Mesenchymal stem cell (in vitro differentiated cells and primary cell): ENCODE measurements at regions not wholly inside any gene's neighbourhood (a gene's known extent, or its start where the extent isn't known, plus 50 kb on each side); places are given as distances from the start of the nearest gene placed in this dataset.

Experiments used
- DNase-seq: peaks from one replicate; pipeline ENCODE4 v3.0.0-alpha.2; 2013
- H2AFZ ChIP-seq: one replicate; pipeline ENCODE4 v1.6.1; 2013; ENCODE audit warnings: low read depth, mild to moderate bottlenecking, control low read depth, inconsistent platforms, low read length, moderate library complexity
- H2AK5ac ChIP-seq: 2 replicates; pipeline ENCODE4 v1.6.1; 2013; ENCODE audit warnings: low read length, moderate library complexity, mild to moderate bottlenecking, inconsistent platforms; ENCODE audit not compliant: severe bottlenecking
- H2BK120ac ChIP-seq: one replicate; pipeline ENCODE4 v1.6.1; 2013; ENCODE audit warnings: low read depth, mild to moderate bottlenecking, inconsistent platforms, low read length, moderate library complexity
- H2BK12ac ChIP-seq, 2 experiments: one replicate each; pipeline ENCODE4 v1.6.1; 2013; ENCODE audit warnings: inconsistent platforms in 2 of 2, low read length in 2 of 2, mild to moderate bottlenecking in 2 of 2, moderate library complexity in 2 of 2, control low read depth in 1 of 2
- H2BK15ac ChIP-seq: one replicate; pipeline ENCODE4 v1.6.1; 2013; ENCODE audit warnings: mild to moderate bottlenecking, low read depth, inconsistent platforms; ENCODE audit not compliant: poor library complexity, severe bottlenecking
- H2BK5ac ChIP-seq: 2 replicates; pipeline ENCODE4 v1.6.1; 2013; ENCODE audit warnings: low read depth, mild to moderate bottlenecking, low read length, control low read depth, inconsistent platforms; ENCODE audit not compliant: poor library complexity, severe bottlenecking
- H3K14ac ChIP-seq, 2 experiments: one replicate each; pipeline ENCODE4 v1.6.1; 2013; ENCODE audit warnings: inconsistent platforms in 2 of 2, low read length in 2 of 2, control low read depth in 1 of 2, mild to moderate bottlenecking in 1 of 2, moderate library complexity in 1 of 2
- H3K18ac ChIP-seq, 2 experiments: one replicate each; pipeline ENCODE4 v1.6.1; 2013; ENCODE audit warnings: inconsistent platforms in 2 of 2, low read length in 2 of 2, control low read depth in 1 of 2, low read depth in 1 of 2, mild to moderate bottlenecking in 1 of 2
- H3K23ac ChIP-seq, 2 experiments: one replicate each; pipeline ENCODE4 v1.6.1; 2013; ENCODE audit warnings: inconsistent platforms in 2 of 2, low read length in 2 of 2, mild to moderate bottlenecking in 2 of 2, moderate library complexity in 2 of 2, control low read depth in 1 of 2
- H3K27ac ChIP-seq: 2 replicates; pipeline ENCODE4 v1.5.1; 2013; ENCODE audit warnings: mild to moderate bottlenecking, moderate library complexity, low read length, control low read depth, inconsistent platforms; ENCODE audit not compliant: poor library complexity, severe bottlenecking
- H3K27me3 ChIP-seq, 2 experiments: 2 replicates each; pipeline versions ENCODE4 v1.6.1 to v1.7.0; 2013; ENCODE audit warnings: low read length in 2 of 2, mild to moderate bottlenecking in 2 of 2, moderate library complexity in 2 of 2, control low read depth in 1 of 2, inconsistent platforms in 1 of 2; ENCODE audit not compliant: control insufficient read depth in 1 of 2, insufficient read depth in 1 of 2
- H3K36me3 ChIP-seq, 2 experiments: 2 replicates each; pipeline versions ENCODE4 v1.6.1 to v1.7.0; 2013; ENCODE audit warnings: low read length in 2 of 2, control low read depth in 1 of 2, inconsistent platforms in 1 of 2, low read depth in 1 of 2, mild to moderate bottlenecking in 1 of 2; ENCODE audit not compliant: insufficient read depth in 2 of 2, control insufficient read depth in 1 of 2
- H3K4ac ChIP-seq, 2 experiments: one replicate each; pipeline ENCODE4 v1.6.1; 2013; ENCODE audit warnings: inconsistent platforms in 2 of 2, low read length in 2 of 2, mild to moderate bottlenecking in 2 of 2, moderate library complexity in 2 of 2, control low read depth in 1 of 2, low read depth in 1 of 2
- H3K4me1 ChIP-seq: 2 replicates; pipeline ENCODE4 v1.6.1; 2013; ENCODE audit warnings: low read depth, low read length, control low read depth; ENCODE audit not compliant: control insufficient read depth, insufficient read depth
- H3K4me2 ChIP-seq: 2 replicates; pipeline ENCODE4 v1.6.1; 2013; ENCODE audit warnings: low read length, mild to moderate bottlenecking, inconsistent platforms; ENCODE audit not compliant: poor library complexity, severe bottlenecking
- H3K4me3 ChIP-seq, 2 experiments: 2 replicates each; pipeline versions ENCODE4 v1.5.1 to v1.7.0; 2013; ENCODE audit warnings: low read length in 2 of 2, mild to moderate bottlenecking in 2 of 2, control low read depth in 1 of 2, low read depth in 1 of 2; ENCODE audit not compliant: insufficient read depth in 1 of 2
- H3K79me1 ChIP-seq: replicated peaks from 2 replicates; pipeline ENCODE4 v1.6.1; 2013; ENCODE audit warnings: mild to moderate bottlenecking, control low read depth, low read length, inconsistent platforms; ENCODE audit not compliant: poor library complexity, severe bottlenecking
- H3K9ac ChIP-seq: 2 replicates; pipeline ENCODE4 v1.7.0; 2013; ENCODE audit warnings: mild to moderate bottlenecking, low read length, moderate library complexity
- H3K9me3 ChIP-seq: 2 replicates; pipeline ENCODE4 v1.7.0; 2013; ENCODE audit warnings: mild to moderate bottlenecking, low read length; ENCODE audit not compliant: control insufficient read depth
- H4K8ac ChIP-seq: one replicate; pipeline ENCODE4 v1.6.1; 2013; ENCODE audit warnings: inconsistent platforms, mild to moderate bottlenecking, low read length, moderate library complexity
- H4K91ac ChIP-seq: one replicate; pipeline ENCODE4 v1.6.1; 2013; ENCODE audit warnings: mild to moderate bottlenecking, low read length, inconsistent platforms
- WGBS: methylation state at CpG from one replicate; pipeline ENCODE4 v1.1.7; 2013; ENCODE audit warnings: mixed read lengths; 5-methylcytosine and 5-hydroxymethylcytosine counted together

DNA sequence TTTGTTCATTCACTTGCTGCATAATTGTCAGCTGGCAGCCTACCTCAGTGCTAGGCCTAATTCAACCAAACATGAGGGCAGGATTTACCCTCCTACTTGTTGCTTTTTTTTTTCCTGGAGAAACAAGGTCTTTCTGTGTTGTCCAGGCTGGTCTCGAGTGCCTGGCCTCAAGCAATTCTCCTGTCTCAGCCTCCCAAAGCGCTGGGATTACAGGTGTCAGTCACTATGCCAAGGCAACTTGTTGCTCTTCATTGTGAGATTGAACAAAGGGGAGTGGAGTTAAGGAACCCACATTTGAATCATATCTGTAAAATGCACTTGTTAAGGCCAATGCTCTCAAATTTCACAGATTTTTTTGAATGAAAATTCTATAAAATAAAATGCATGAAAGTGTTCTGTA is 380.5 kb downstream of the TMEM161B start:
- Histone ChIP-seq H3K4ac (no peak overlapping the region), H3K27me3 (no peaks in the 10 kb centered on the region), H3K4me2 (no peak overlapping the region), H4K91ac (no peak overlapping the region), H3K9ac (no peak overlapping the region), H3K4me3 (no peak overlapping the region), H3K18ac (no peak overlapping the region), H2BK15ac (no peak overlapping the region), H3K4me1 (no peaks in the 10 kb centered on the region), H2AK5ac (no peak overlapping the region), H4K8ac (no peak overlapping the region), H3K27ac (no peak overlapping the region), H2BK12ac (no peak overlapping the region), H3K79me1 (no peaks in the 10 kb centered on the region), H3K23ac (no peak overlapping the region), H3K9me3 (no peaks in the 10 kb centered on the region), H2BK5ac (no peak overlapping the region), H2AFZ (no peak overlapping the region), H3K36me3 (no peaks in the 10 kb centered on the region), H2BK120ac (no peak overlapping the region), H3K14ac (no peak overlapping the region)
- WGBS, result 71% methylated on average over 2 of the region's 2 CpGs
- DNase-seq, result no peak

DNA sequence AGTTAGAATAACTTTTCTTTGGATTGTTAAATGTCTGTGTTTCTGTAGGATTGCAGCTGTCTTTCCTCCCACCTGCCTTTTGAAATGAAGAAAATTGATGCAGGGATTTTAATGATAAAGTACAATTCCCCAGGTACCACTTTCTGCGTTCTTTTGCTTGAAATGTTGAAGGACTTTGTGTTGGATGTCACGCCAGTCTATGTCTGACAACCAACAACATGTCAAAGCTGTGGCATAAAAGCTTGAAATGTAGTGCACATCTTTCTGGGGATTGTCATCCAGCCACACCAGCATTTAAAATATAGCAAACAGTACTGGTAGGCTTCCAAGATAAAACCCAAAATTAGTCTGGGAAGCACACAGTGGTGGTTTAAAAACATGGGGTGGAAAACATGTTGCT is 381.4 kb downstream of the TMEM161B start:
- Histone ChIP-seq H4K8ac (no peak overlapping the region), H3K9me3 (no peaks in the 10 kb centered on the region), H2BK5ac (no peak overlapping the region), H2BK15ac (no peak overlapping the region), H3K27me3 (no peaks in the 10 kb centered on the region), H3K4me1 (no peaks in the 10 kb centered on the region), H2AFZ (no peak overlapping the region), H2AK5ac (no peak overlapping the region), H4K91ac (no peak overlapping the region), H3K23ac (no peak overlapping the region), H3K79me1 (no peaks in the 10 kb centered on the region), H3K4ac (no peak overlapping the region), H3K36me3 (no peaks in the 10 kb centered on the region), H3K18ac (no peak overlapping the region), H3K14ac (no peak overlapping the region), H3K4me2 (no peak overlapping the region), H3K9ac (no peak overlapping the region), H3K27ac (no peak overlapping the region), H2BK12ac (no peak overlapping the region), H3K4me3 (no peak overlapping the region), H2BK120ac (no peak overlapping the region)
- 94% methylated on average over 2 of the region's 2 CpGs for WGBS
- DNase-seq, result no peak

DNA sequence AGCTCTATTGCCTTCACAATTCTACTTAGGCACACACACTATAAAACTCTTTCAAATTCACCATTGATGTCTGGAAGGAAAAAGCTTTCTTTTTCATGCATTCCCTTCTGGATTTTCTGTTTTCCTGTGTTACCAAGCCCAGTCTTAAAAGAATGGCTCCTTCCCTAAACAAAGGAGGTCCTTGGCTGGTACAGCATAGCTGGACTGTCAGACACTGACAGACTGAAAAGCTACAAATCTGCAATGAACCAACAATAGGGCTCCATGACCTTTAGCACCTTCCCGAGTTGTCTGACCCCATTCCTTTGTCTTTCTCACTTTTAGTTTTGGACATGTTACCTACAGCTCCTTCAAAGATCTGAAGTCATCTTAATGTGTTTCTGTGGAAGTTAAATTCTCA is 382.5 kb downstream of the TMEM161B start:
- H3K27me3 ChIP-seq, result no peaks in the 10 kb centered on the region

DNA sequence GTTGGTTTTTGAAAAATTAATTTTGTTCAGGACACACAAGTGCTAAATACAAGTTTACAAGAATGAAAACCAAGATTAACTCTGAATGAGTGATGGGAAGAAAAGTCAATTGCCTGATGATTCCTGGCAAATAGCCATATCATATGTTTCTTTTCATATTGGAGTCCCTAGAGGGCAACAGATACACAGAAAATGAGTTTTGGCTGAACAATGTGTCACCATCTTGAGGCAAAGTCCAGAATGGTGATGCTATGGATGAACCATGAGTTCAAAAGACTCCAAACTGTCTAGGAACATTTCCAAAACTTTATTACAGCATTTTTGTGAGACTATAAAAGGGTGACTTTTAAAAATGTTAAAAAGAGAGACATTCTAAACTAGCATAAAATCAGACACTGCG is 382.9 kb downstream of the TMEM161B start:
- no peak overlapping the region for H3K23ac ChIP-seq
- no peak overlapping the region for H3K18ac ChIP-seq
- no peak overlapping the region for H3K27ac ChIP-seq
- H2BK5ac ChIP-seq, result no peak overlapping the region
- WGBS, result 79% methylated on average over 1 of the region's 1 CpG
- H3K4me1 ChIP-seq, result no peaks in the 10 kb centered on the region
- no peak for DNase-seq
- no peaks in the 10 kb centered on the region for H3K79me1 ChIP-seq
- H3K9ac ChIP-seq, result no peak overlapping the region
- H4K91ac ChIP-seq, result no peak overlapping the region
- H4K8ac ChIP-seq, result no peak overlapping the region
- H3K14ac ChIP-seq, result no peak overlapping the region
- no peaks in the 10 kb centered on the region for H3K9me3 ChIP-seq
- no peak overlapping the region for H2BK120ac ChIP-seq
- no peak overlapping the region for H3K4me3 ChIP-seq
- H3K36me3 ChIP-seq, result no peaks in the 10 kb centered on the region
- H3K27me3 ChIP-seq, result no peaks in the 10 kb centered on the region
- H2AK5ac ChIP-seq, result no peak overlapping the region
- H2BK12ac ChIP-seq, result no peak overlapping the region
- H2AFZ ChIP-seq, result no peak overlapping the region
- H3K4me2 ChIP-seq, result no peak overlapping the region
- H3K4ac ChIP-seq, result no peak overlapping the region
- H2BK15ac ChIP-seq, result no peak overlapping the region

More for the DNA sequence above, 382.5 kb downstream of the TMEM161B start:
- no peak overlapping the region for H3K9ac ChIP-seq
- H3K4me3 ChIP-seq, result no peak overlapping the region
- H3K4me2 ChIP-seq, result no peak overlapping the region
- no peak overlapping the region for H2BK15ac ChIP-seq
- H3K23ac ChIP-seq, result no peak overlapping the region
- H3K27ac ChIP-seq, result no peak overlapping the region
- DNase-seq, result no peak
- H3K79me1 ChIP-seq, result no peaks in the 10 kb centered on the region
- no CpG with 5 or more reads among the region's 1 CpG for WGBS
- no peak overlapping the region for H4K91ac ChIP-seq
- H3K18ac ChIP-seq, result no peak overlapping the region
- H3K9me3 ChIP-seq, result no peaks in the 10 kb centered on the region
- no peak overlapping the region for H2BK120ac ChIP-seq
- no peak overlapping the region for H2AFZ ChIP-seq
- no peaks in the 10 kb centered on the region for H3K4me1 ChIP-seq
- no peak overlapping the region for H2BK5ac ChIP-seq
- no peak overlapping the region for H3K4ac ChIP-seq
- no peak overlapping the region for H4K8ac ChIP-seq
- H3K36me3 ChIP-seq, result no peaks in the 10 kb centered on the region
- no peak overlapping the region for H3K14ac ChIP-seq
- no peak overlapping the region for H2BK12ac ChIP-seq
- no peak overlapping the region for H2AK5ac ChIP-seq
